Neuron (in vitro differentiated cells): ENCODE measurements at regions not wholly inside any gene's neighbourhood (a gene's known extent, or its start where the extent isn't known, plus 50 kb on each side); places are given as distances from the start of the nearest gene placed in this dataset.
"Not testable (repeated sequence)": the region's sequence is repeated elsewhere in the genome, so short reads cannot be mapped to it uniquely, and the experiment has no call there.

Source experiments
- H2AFZ ChIP-seq: one replicate; pipeline ENCODE4 v1.6.1; 2013; ENCODE audit warnings: low read depth, mild to moderate bottlenecking, inconsistent platforms, low read length, moderate library complexity
- H3K27me3 ChIP-seq: one replicate; pipeline ENCODE4 v1.6.1; 2013; ENCODE audit warnings: low read length; ENCODE audit not compliant: insufficient read depth
- H3K36me3 ChIP-seq: one replicate; pipeline ENCODE4 v1.6.1; 2013; ENCODE audit warnings: low read length; ENCODE audit not compliant: insufficient read depth
- H3K4me1 ChIP-seq: one replicate; pipeline ENCODE4 v1.6.1; 2013; ENCODE audit warnings: low read length; ENCODE audit not compliant: insufficient read depth
- H3K4me3 ChIP-seq: 2 replicates; pipeline ENCODE4 v1.5.1; 2013; ENCODE audit warnings: mild to moderate bottlenecking, low read length, moderate library complexity
- H3K9me3 ChIP-seq: one replicate; pipeline ENCODE4 v1.6.1; 2013; ENCODE audit warnings: low read length

DNA sequence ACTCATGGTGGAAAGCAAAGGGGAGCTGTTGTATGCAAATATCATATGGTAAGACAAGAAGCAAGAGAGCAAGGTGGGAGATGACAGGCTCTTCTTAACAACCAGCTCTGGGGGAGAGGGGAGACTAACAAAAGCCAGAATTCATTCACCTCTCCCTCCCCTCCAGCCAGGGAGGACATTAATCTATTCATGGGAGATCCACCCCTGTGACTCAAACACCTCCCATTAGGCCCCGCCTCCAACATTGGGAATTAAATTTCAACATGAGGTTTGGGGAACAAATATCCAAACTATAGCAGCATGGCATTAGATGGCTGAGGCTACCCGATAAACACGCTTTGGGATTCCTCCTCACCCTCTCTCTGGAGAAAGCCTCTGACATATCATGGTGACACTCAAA is 210.6 kb downstream of the RHOU start:
- Histone ChIP-seq H3K36me3 (no peaks in the 10 kb centered on the region), H3K9me3 (no peaks in the 10 kb centered on the region), H3K4me1 (no peaks in the 10 kb centered on the region), H3K27me3 (no peaks in the 10 kb centered on the region), H2AFZ (no peak overlapping the region), H3K4me3 (no peak overlapping the region)

DNA sequence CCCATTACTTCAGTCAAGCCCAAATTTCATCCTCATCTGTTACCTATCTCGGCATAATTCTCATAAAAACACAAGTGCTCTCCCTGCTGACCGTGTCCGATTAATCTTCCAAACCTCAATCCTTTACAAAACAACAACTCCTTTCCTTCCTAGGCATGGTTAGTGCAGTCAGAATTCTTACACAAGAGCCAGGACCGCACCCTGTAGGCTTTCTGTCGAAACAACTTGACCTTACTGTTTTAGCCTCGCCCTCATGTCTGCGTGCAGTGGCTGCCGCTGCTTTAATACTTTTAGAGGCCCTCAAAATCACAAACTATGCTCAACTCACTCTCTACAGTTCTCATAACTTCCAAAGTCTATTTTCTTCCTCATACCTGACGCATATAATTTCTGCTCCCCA is 214.3 kb downstream of the RHOU start:
- H2AFZ ChIP-seq, H3K4me1 ChIP-seq, H3K27me3 ChIP-seq, H3K4me3 ChIP-seq, H3K36me3 ChIP-seq, H3K9me3 ChIP-seq: not testable (repeated sequence)

DNA sequence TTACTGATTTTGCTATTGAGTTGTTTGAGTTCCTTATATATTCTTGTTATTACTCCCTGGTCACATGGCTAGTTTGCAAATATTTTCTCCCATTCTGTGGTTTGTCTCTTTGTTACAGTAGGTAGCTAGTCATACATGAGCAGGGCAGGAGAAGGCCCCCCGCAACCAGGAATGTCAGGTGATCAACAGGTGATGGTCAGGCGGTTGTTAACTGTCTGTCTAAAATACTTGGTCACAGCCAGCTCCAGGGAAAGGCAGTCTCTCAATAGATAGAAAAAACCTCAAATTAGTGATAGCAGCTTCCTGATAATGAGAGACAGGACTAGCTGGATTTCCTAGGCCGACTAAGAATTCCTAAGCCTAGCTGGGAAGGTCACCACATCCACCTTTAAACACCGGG is 217.9 kb downstream of the RHOU start:
- H3K4me3 ChIP-seq, result no peak overlapping the region
- no peaks in the 10 kb centered on the region for H3K36me3 ChIP-seq
- H3K27me3 ChIP-seq, result peaks cover 1% of the 10 kb centered on the region

DNA sequence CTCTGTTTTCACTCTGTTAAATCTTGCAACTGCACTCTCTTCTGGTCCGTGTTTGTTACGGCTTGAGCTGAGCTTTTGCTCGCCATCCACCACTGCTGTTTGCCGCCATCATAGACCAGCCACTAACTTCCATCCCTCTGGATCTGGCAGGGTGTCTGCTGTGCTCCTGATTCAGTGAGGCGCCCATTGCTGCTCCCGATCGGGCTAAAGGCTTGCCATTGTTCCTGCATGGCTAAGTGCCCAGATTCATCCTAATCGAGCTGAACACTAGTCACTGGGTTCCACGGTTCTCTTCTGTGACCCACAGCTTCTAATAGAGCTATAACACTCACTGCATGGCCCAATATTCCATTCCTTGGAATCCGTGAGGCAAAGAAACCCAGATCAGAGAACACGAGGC is 218.5 kb downstream of the RHOU start:
- not testable (repeated sequence) for H3K27me3 ChIP-seq, H3K9me3 ChIP-seq, H2AFZ ChIP-seq, H3K4me3 ChIP-seq, H3K36me3 ChIP-seq, H3K4me1 ChIP-seq

More for the DNA sequence above, 217.9 kb downstream of the RHOU start:
- Histone ChIP-seq H3K4me1 (no peaks in the 10 kb centered on the region), H3K9me3 (peaks cover 1% of the 10 kb centered on the region), H2AFZ (no peak overlapping the region)

DNA sequence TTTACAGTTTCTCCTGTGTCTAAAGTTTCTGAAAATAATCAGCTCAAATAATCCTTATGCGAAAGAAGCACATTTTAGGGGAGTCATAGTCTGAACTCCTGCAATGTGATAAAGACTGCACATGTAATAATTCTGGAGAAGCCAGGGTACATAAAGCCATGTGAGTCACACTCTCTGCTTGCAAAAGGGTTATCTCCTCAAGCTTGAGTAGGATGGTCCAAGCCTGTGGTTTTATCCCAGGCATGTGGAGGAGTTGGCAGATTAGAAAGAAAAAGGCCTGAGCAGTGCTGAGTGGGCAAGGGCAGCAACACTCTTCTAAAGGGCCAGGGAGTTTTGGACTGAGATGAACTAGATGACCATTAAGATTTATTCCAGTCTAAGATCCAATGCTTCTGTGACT is 220.4 kb downstream of the RHOU start:
- Histone ChIP-seq H3K36me3 (no peaks in the 10 kb centered on the region), H3K27me3 (peaks cover 2% of the 10 kb centered on the region), H2AFZ (no peak overlapping the region), H3K4me3 (no peak overlapping the region), H3K9me3 (peaks cover 2% of the 10 kb centered on the region), H3K4me1 (no peaks in the 10 kb centered on the region)

DNA sequence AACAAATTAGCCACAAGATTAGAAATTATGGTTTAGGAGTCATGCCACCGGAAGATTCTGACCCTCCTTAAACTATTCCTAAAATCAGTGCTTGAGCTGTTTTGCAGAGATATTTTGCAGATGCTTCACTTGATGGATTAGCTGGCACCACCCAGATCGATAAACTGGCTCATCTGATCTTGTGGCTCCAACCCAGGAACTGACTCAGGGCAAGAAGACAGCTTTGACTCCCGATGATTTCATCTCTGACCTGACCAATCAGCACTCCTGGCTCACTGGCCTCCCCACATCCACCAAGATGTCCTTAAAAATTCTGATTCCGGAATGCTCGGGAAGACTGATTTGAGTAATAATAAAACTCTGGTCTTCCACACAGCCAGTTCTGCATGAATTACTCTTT is 221.6 kb downstream of the RHOU start:
- Histone ChIP-seq H3K4me1 (no peaks in the 10 kb centered on the region), H3K36me3 (no peaks in the 10 kb centered on the region), H3K9me3 (peaks cover 2% of the 10 kb centered on the region), H2AFZ (no peak overlapping the region), H3K27me3 (peaks cover 2% of the 10 kb centered on the region), H3K4me3 (no peak overlapping the region)

DNA sequence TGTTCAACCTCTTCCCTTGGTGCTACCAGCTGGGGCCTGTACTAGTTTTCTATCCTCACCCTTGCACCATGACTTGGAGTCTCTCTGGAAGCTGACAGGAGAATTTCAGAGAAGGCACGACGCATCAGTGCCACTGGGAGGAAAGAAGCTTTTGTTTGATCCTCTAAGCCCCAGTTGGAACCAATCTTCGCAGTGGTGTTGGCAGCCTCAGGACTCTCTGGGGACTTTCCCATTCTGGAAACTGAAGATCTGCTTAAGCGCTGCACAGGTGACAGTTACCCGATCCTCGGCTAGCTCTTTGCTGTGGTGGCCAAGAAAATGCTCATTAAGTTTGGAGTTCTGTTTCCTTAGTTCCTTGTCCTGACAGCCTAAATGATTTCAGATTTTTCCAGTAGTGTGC is 222.3 kb downstream of the RHOU start:
- no peak overlapping the region for H3K4me3 ChIP-seq

DNA sequence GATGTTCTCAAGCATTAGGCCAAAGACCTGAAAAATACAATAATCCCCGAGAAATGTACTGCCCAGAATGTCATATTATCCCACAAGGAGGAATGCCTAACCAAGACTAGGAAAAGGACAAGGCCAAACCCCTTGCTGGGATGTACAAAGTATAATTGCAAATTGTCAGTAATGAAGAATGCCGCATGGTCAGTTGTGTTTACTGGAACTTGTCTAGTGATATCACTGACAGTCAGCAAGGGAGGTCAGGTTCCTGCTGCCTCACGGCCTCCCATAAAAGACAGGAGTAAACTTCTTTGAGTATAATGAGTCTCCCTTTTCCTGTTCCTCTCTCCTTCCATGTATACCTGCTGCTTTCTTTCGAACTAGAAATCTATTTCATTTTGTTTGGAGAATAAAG is 222.8 kb downstream of the RHOU start:
- H3K4me3 ChIP-seq, result no peak overlapping the region
- no peak overlapping the region for H2AFZ ChIP-seq
- H3K27me3 ChIP-seq, result peaks cover 2% of the 10 kb centered on the region
- H3K9me3 ChIP-seq, result peaks cover 2% of the 10 kb centered on the region
- no peaks in the 10 kb centered on the region for H3K4me1 ChIP-seq
- H3K36me3 ChIP-seq, result no peaks in the 10 kb centered on the region

More for the DNA sequence above, 222.3 kb downstream of the RHOU start:
- Histone ChIP-seq H3K27me3 (peaks cover 2% of the 10 kb centered on the region), H3K9me3 (peaks cover 2% of the 10 kb centered on the region), H3K36me3 (no peaks in the 10 kb centered on the region), H2AFZ (no peak overlapping the region), H3K4me1 (no peaks in the 10 kb centered on the region)

DNA sequence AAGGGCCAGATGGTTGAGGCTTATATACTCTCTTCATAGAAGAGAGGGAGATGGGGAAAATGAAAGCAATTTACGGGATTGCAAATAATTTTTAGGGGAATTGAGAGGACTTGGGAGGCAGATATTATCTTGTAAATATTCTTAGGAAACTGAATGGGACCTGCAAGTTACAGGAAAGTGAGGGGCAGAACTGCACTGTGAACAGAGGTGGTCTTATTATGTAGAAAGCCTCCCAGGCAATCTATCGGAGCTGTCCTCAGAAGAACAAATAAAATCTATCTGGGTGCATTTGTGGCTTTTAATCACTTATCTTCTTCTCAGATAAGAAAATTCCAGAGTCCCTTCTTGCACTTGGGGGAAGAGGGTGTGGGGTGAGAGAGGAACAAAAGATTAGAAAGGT is 223.5 kb downstream of the RHOU start:
- Histone ChIP-seq H3K36me3 (no peaks in the 10 kb centered on the region), H3K4me1 (no peaks in the 10 kb centered on the region), H2AFZ (no peak overlapping the region), H3K4me3 (no peak overlapping the region), H3K9me3 (peaks cover 2% of the 10 kb centered on the region), H3K27me3 (peaks cover 3% of the 10 kb centered on the region)

DNA sequence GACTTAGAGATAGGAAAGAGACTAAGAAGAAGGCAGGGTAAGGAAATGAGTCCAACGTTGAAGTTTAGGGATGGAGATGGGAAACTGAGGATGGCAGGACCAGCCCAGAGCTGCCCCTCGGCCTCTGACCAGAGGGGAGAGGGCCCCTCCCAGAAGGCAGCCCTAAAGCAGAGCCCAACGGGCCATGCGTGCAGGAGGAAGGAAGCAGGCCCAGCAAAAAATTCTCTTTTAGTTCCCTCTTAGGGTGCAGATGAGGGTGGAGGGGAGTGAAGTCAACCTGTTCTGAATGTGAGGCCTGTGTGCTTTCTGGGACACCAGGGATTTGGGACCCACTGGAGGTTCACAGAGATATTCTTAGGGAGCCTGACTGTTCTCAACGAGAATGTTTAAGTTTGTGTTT is 225.4 kb downstream of the RHOU start:
- Histone ChIP-seq H3K4me1 (no peaks in the 10 kb centered on the region), H3K36me3 (no peaks in the 10 kb centered on the region), H3K4me3 (no peak overlapping the region), H2AFZ (no peak overlapping the region), H3K9me3 (peaks cover 2% of the 10 kb centered on the region), H3K27me3 (peaks cover 6% of the 10 kb centered on the region)

DNA sequence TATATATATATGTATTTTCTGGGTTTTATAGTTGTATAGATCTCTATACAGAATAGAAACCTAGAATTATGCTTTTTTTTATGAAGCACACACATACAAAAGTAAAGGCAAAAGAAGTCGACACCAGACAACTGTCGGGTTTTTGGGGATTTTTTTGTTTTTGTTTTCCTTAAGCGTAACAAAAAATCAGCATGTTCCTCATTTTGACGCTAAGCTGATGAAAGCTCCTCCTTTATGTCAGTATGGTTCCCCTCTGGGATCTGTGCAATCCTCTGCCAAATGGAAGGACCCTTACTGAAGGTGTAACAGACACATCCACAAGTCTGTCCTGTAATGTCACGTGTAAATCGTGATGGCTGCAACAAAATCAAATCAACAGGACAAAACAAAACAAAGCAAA is 226.2 kb downstream of the RHOU start:
- Histone ChIP-seq H2AFZ (no peak overlapping the region), H3K4me1 (no peaks in the 10 kb centered on the region), H3K9me3 (peaks cover 2% of the 10 kb centered on the region), H3K27me3 (peaks cover 6% of the 10 kb centered on the region), H3K36me3 (no peaks in the 10 kb centered on the region), H3K4me3 (no peak overlapping the region)

DNA sequence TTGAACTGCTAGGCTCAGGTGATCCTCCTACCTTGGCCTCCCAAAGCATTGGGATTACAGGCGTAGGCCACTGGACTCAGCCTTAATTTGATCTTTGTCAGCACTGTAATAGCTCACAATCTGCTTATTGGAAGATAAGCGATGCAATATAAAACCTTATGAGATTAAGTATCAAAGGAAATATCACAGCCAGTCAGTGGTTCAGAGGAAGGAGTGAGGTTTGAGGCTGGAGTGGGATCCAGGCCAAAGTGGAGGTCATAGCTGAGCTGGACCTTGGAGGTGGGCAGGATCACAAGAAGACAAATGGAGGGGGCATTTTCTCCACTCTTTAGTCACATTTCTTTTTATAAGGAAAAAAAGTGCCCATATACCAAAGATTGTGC is 228.5 kb downstream of the RHOU start:
- Histone ChIP-seq H3K27me3 (peaks cover 3% of the 10 kb centered on the region), H3K4me3 (no peak overlapping the region), H3K4me1 (peaks cover 3% of the 10 kb centered on the region), H3K36me3 (no peaks in the 10 kb centered on the region), H2AFZ (no peak overlapping the region), H3K9me3 (no peaks in the 10 kb centered on the region)

DNA sequence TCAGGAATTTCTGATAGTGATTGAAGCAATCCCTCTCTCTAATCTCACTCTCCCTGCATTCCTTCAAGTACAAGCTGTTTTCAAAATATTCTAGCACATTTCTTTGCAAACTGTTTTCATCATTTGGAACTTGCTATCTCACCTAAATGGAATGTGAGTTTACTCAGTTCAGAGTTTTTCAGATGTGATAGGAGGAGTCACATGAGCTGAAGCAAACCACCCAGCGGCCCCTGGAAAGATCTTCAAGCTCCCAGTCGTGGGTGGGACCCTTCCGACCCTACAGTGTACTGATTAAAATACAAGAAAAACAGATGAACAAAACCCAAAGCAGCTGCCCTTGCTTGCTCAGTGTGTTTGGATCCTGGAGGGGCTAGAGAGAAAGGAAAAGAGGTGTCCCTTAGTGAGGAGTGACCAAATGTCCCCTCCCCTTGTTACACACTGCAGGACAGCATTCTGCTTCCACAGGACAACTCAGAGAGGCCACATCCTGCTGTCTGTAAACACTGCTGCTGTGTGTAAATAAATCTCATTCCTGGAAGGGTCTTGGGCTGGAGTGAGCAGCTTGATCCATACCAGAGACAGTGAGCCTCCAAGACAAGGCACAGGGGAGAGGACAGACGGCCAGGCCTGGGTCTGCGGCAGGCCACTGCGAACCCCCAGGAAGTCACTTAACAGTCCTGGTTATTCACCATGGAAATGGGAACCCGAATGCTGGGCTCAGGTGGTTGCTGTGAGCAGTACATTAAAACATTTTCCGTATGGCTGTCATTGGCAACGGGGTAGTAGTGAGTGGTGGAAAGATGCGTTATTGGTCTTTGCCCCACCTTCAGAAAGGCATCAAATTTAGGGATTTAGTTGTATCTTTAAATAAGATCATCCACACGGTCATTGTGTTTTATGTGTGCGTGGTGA is 229.2 kb downstream of the RHOU start:
- H3K27me3 ChIP-seq, result peaks cover 3% of the 10 kb centered on the region
- no peaks in the 10 kb centered on the region for H3K36me3 ChIP-seq
- no peak overlapping the region for H3K4me3 ChIP-seq
- H2AFZ ChIP-seq, result no peak overlapping the region
- peaks cover 8% of the 10 kb centered on the region for H3K4me1 ChIP-seq
- no peaks in the 10 kb centered on the region for H3K9me3 ChIP-seq
